GM12891 (cell line): ENCODE measurements at regions not wholly inside any gene's neighbourhood (a gene's known extent, or its start where the extent isn't known, plus 50 kb on each side); places are given as distances from the start of the nearest gene placed in this dataset.

ENCODE experiments used
- POLR2AphosphoS5 ChIP-seq: IDR thresholded peaks from 2 replicates; pipeline ENCODE4 v1.6.1; 2011; ENCODE audit warnings: low read depth, low read length, control low read depth
- SPI1 ChIP-seq: IDR thresholded peaks from 2 replicates; pipeline ENCODE4 v1.6.1; 2011; ENCODE audit warnings: low read depth, low read length, control low read depth
- TAF1 ChIP-seq: IDR thresholded peaks from 2 replicates; pipeline ENCODE4 v1.6.1; 2011; ENCODE audit warnings: low read depth, low read length, control low read depth

- no peak for TF ChIP-seq TAF1
- TF ChIP-seq POLR2AphosphoS5 = no peak
- no peak for TF ChIP-seq SPI1
Observed at GRCh38 chr16:5900046-5900445, 802.5 kb upstream of the EEF2KMT start.
